Daoy (cell line): ENCODE measurements at regions not wholly inside any gene's neighbourhood (a gene's known extent, or its start where the extent isn't known, plus 50 kb on each side); places are given as distances from the start of the nearest gene placed in this dataset.
"Not testable (repeated sequence)": the region's sequence is repeated elsewhere in the genome, so short reads cannot be mapped to it uniquely, and the experiment has no call there.

Experiments used
- DNase-seq: peaks from one replicate; pipeline ENCODE4 v3.0.0-alpha.2; 2015; ENCODE audit warnings: low read depth

- no peak for DNase-seq
Measured at GRCh38 chr5:154624341-154624740, 130.8 kb upstream of the LARP1 start.

GRCh38 chr5:154620411-154620810 is 134.8 kb upstream of the LARP1 start:
- no peak for DNase-seq

- no peak for DNase-seq
Measured at GRCh38 chr5:154618696-154619095, 136.5 kb upstream of the LARP1 start.

GRCh38 chr5:154614595-154614994 is 136.6 kb upstream of the HAND1 start:
- DNase-seq, result no peak

GRCh38 chr5:154614125-154614524 is 136.1 kb upstream of the HAND1 start:
- no peak for DNase-seq

GRCh38 chr5:154612666-154613065 is 134.6 kb upstream of the HAND1 start:
- no peak for DNase-seq

- no peak for DNase-seq
Measured at GRCh38 chr5:154611341-154611767, 133.3 kb upstream of the HAND1 start.

GRCh38 chr5:154610321-154611154 is 132.5 kb upstream of the HAND1 start:
- peak; percentile 89 for DNase-seq

GRCh38 chr5:154609251-154609650 is 131.2 kb upstream of the HAND1 start:
- DNase-seq, result no peak

GRCh38 chr5:154608531-154609011 is 130.5 kb upstream of the HAND1 start:
- no peak for DNase-seq

- no peak for DNase-seq
Measured at GRCh38 chr5:154607746-154608145, 129.7 kb upstream of the HAND1 start.

GRCh38 chr5:154606246-154606645 is 128.2 kb upstream of the HAND1 start:
- no peak for DNase-seq

GRCh38 chr5:154603953-154604679 is 126.1 kb upstream of the HAND1 start:
- peak; percentile 64 for DNase-seq

GRCh38 chr5:154603485-154603884 is 125.5 kb upstream of the HAND1 start:
- DNase-seq, result no peak

- DNase-seq, result no peak
Measured at GRCh38 chr5:154603011-154603410, 125.0 kb upstream of the HAND1 start.

GRCh38 chr5:154601014-154601413 is 123.0 kb upstream of the HAND1 start:
- no peak for DNase-seq

GRCh38 chr5:154598021-154598420 is 120.0 kb upstream of the HAND1 start:
- no peak for DNase-seq

- DNase-seq, result not testable (repeated sequence)
Measured at GRCh38 chr5:154596844-154597243, 118.8 kb upstream of the HAND1 start.

GRCh38 chr5:154595662-154596061 is 117.6 kb upstream of the HAND1 start:
- no peak for DNase-seq

- no peak for DNase-seq
Measured at GRCh38 chr5:154593796-154594195, 115.8 kb upstream of the HAND1 start.

- DNase-seq, result no peak
Measured at GRCh38 chr5:154593071-154593470, 115.0 kb upstream of the HAND1 start.

GRCh38 chr5:154590093-154590724 is 112.2 kb upstream of the HAND1 start:
- no peak for DNase-seq
